ENCODE measurements at regions not wholly inside any gene's neighbourhood (a gene's known extent, or its start where the extent isn't known, plus 50 kb on each side); places are given as distances from the start of the nearest gene placed in this dataset.

DNA sequence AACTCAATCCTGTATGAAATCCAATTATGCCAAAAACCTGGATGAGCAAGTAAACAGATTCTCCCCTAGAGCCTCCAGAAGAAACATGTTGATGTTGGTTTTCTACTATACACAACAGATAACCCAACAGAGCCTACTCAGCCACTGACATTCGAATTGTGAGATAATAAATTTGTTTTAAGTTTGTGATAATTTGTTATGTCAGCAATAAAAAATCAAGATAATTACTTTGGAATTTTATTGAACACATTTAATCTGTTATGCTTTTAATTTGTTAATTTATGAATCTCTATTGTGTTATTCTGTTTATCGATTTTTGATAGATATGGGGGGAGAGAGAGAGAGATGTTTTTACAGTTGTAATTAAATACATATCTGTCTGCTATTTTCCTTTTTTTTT, 1016.1 kb upstream of the PCDH7 start:
- TF ChIP-seq, protein P1, sequence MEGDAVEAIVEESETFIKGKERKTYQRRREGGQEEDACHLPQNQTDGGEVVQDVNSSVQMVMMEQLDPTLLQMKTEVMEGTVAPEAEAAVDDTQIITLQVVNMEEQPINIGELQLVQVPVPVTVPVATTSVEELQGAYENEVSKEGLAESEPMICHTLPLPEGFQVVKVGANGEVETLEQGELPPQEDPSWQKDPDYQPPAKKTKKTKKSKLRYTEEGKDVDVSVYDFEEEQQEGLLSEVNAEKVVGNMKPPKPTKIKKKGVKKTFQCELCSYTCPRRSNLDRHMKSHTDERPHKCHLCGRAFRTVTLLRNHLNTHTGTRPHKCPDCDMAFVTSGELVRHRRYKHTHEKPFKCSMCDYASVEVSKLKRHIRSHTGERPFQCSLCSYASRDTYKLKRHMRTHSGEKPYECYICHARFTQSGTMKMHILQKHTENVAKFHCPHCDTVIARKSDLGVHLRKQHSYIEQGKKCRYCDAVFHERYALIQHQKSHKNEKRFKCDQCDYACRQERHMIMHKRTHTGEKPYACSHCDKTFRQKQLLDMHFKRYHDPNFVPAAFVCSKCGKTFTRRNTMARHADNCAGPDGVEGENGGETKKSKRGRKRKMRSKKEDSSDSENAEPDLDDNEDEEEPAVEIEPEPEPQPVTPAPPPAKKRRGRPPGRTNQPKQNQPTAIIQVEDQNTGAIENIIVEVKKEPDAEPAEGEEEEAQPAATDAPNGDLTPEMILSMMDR (IDR thresholded peaks at IDR 0.05; ENCODE audit: insufficient read depth, low read length, poor library complexity, severe bottlenecking): no peak
- Histone ChIP-seq H3K4me3 (ENCODE audit: low read depth, low read length) (no peak overlapping the region), H3K36me3 (ENCODE audit: control insufficient read depth, insufficient read depth, low read length) (no peaks in the 10 kb centered on the region), H3K27me3 (ENCODE audit: control insufficient read depth, insufficient read depth, low read length) (no peaks in the 10 kb centered on the region)
- no peak for DNase-seq (ENCODE audit: low read depth)

DNA sequence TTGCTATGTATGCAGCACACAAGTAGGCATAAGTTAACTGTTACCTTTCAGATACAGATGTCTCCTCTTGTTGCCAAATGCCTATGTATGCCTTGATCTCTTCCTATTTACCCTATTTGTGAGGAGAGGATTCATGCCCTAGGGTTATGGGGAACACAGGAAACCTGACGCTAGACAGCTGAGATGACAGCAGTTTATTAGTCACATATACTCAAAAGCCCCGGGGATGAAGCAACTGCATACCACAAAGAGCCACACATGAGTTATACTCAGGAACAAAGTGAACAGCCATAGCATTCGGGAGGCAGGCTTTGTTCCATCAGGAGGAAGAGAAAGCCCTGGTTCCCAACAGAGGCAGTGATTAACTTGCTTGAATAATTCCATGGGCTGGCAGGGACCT, 1011.7 kb upstream of the PCDH7 start:
- Histone ChIP-seq H3K36me3 (ENCODE audit: control insufficient read depth, insufficient read depth, low read length) (no peaks in the 10 kb centered on the region), H3K4me3 (ENCODE audit: low read depth, low read length) (no peak overlapping the region), H3K27me3 (ENCODE audit: control insufficient read depth, insufficient read depth, low read length) (no peaks in the 10 kb centered on the region)
- TF ChIP-seq, protein P1 (IDR thresholded peaks at IDR 0.05; ENCODE audit: insufficient read depth, low read length, poor library complexity, severe bottlenecking): no peak
- DNase-seq (ENCODE audit: low read depth): no peak

DNA sequence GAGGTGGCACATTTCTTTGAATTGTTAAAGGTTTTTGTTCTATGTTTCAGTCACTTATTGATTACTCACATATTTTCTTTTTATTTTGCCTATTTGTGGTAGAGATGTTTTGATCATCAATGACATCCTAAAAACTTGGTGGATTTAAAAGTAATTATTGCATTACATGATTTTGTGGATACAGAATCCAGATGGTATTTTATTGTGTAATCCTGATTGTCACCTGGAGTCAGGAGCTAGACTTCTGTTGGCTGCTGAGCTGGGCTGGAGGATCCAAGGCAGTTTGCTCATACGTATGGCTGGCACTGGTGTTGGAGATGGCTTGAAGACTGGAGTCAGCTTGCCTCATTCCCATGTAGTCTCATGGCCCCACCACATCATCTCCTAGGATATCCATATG, 1009.6 kb upstream of the PCDH7 start:
- no peak overlapping the region for H3K4me3 ChIP-seq (ENCODE audit: low read depth, low read length)
- TF ChIP-seq, protein P1 (IDR thresholded peaks at IDR 0.05; ENCODE audit: insufficient read depth, low read length, poor library complexity, severe bottlenecking): no peak

DNA sequence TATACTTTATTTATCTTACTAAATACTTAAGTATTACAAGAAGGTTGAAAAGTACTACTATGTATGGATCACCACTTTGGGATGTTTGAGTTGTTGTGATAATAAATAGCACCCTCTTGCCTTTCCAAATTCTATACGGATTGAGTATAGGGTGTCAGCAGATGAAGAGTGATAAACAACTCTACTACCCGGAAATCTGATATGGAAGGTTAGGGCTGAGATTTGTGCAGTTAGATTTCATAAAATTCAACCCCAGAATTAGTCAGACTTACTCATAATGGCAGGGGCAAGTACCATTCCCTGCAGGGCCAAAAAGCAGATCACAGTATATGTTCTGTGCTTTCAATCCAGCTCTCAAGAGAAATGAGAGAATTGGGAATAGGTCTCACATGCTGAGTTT, 1008.9 kb upstream of the PCDH7 start:
- TF ChIP-seq, protein P1 (IDR thresholded peaks at IDR 0.05; ENCODE audit: insufficient read depth, low read length, poor library complexity, severe bottlenecking): no peak
- H3K4me3 ChIP-seq (ENCODE audit: low read depth, low read length): no peak overlapping the region
- H3K36me3 ChIP-seq (ENCODE audit: control insufficient read depth, insufficient read depth, low read length): no peaks in the 10 kb centered on the region
- no peaks in the 10 kb centered on the region for H3K27me3 ChIP-seq (ENCODE audit: control insufficient read depth, insufficient read depth, low read length)
- no peak for DNase-seq (ENCODE audit: low read depth)

More for the DNA sequence above, 1009.6 kb upstream of the PCDH7 start:
- no peaks in the 10 kb centered on the region for H3K27me3 ChIP-seq (ENCODE audit: control insufficient read depth, insufficient read depth, low read length)
- DNase-seq (ENCODE audit: low read depth): no peak
- no peaks in the 10 kb centered on the region for H3K36me3 ChIP-seq (ENCODE audit: control insufficient read depth, insufficient read depth, low read length)

DNA sequence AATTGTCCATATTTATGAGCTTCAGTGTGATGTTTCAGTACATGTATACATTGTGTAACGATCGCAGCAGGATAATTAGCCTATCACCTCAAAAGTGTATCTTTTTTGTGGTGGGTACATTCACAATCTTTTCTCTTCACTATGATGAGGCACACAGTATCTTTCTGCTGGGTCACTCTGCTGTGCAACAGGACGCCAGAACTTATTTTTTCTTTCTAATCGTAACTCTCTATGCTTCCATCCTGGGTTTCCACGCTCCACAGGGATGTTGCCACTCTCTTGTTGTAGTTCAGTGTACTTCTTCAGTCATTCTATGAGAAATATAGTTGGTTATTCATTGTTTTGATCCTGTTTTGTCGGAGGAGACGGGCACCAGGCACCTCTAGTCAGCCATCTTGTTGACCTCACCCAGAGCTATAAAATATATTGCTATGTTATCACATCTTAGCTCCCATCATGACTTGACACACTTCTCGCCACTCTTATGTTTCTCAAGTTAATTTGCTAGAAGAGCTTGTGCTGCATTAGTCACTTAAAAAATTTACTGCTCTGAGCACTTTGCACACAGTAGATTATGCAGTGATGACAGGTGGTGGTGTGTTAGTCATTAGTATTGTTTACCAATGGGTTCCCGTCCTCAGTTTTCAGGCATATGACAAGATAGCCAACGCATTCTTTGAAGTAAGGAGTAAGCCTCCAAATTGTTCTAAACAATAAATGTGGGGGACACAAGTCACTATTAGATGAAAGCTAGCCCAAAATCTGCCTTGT, 1002.7 kb upstream of the PCDH7 start:
- H3K27me3 ChIP-seq (ENCODE audit: control insufficient read depth, insufficient read depth, low read length): no peaks in the 10 kb centered on the region
- DNase-seq (ENCODE audit: low read depth): no peak
- no peak overlapping the region for H3K4me3 ChIP-seq (ENCODE audit: low read depth, low read length)
- TF ChIP-seq, protein P1 (IDR thresholded peaks at IDR 0.05; ENCODE audit: insufficient read depth, low read length, poor library complexity, severe bottlenecking): no peak
- H3K36me3 ChIP-seq (ENCODE audit: control insufficient read depth, insufficient read depth, low read length): no peaks in the 10 kb centered on the region

DNA sequence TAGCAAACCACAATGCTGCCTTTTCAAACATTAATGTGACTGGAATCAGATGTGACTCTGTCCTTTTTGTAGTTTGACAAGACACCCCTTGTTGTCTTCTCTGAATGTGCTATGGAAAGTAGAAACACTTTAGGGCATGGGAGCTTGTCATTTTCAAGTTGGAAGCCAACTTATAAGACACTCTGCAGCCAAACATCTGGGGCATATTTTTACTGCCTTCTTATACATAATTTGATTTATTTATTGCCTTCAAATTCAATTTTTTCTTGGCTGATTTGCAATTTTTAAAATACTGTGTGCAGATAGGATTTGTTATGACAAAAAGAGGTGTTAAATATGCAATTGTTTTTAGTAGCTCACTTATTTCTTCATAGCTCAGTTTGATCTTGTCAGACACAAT, 1002.0 kb upstream of the PCDH7 start:
- DNase-seq (ENCODE audit: low read depth): no peak
- TF ChIP-seq, protein P1 (IDR thresholded peaks at IDR 0.05; ENCODE audit: insufficient read depth, low read length, poor library complexity, severe bottlenecking): no peak
- Histone ChIP-seq H3K36me3 (ENCODE audit: control insufficient read depth, insufficient read depth, low read length) (no peaks in the 10 kb centered on the region), H3K4me3 (ENCODE audit: low read depth, low read length) (no peak overlapping the region), H3K27me3 (ENCODE audit: control insufficient read depth, insufficient read depth, low read length) (no peaks in the 10 kb centered on the region)
